Endothelial cell (in vitro differentiated cells): ENCODE measurements at regions not wholly inside any gene's neighbourhood (a gene's known extent, or its start where the extent isn't known, plus 50 kb on each side); places are given as distances from the start of the nearest gene placed in this dataset.

Experiments
- DNase-seq: peaks from one replicate; pipeline ENCODE4 v3.0.0; 2021; ENCODE audit warnings: low spot score
- H3K27ac Mint-ChIP-seq: one replicate; pipeline ENCODE4 v1.8.0; 2021; ENCODE audit warnings: mixed read lengths, inconsistent platforms; ENCODE audit not compliant: unreplicated experiment
- H3K27me3 Mint-ChIP-seq: one replicate; pipeline ENCODE4 v1.8.0; 2021; ENCODE audit warnings: mild to moderate bottlenecking, moderate library complexity, mixed read lengths, inconsistent platforms; ENCODE audit not compliant: unreplicated experiment
- H3K36me3 Mint-ChIP-seq: one replicate; pipeline ENCODE4 v1.8.0; 2021; ENCODE audit warnings: mild to moderate bottlenecking, low read depth, mixed read lengths, inconsistent platforms; ENCODE audit not compliant: unreplicated experiment
- H3K4me1 Mint-ChIP-seq: one replicate; pipeline ENCODE4 v1.8.0; 2021; ENCODE audit warnings: mild to moderate bottlenecking, mixed read lengths, inconsistent platforms; ENCODE audit not compliant: unreplicated experiment
- H3K4me3 Mint-ChIP-seq: one replicate; pipeline ENCODE4 v1.8.0; 2021; ENCODE audit warnings: mild to moderate bottlenecking, mixed read lengths, inconsistent platforms; ENCODE audit not compliant: unreplicated experiment
- H3K9me3 Mint-ChIP-seq: one replicate; pipeline ENCODE4 v1.8.0; 2021; ENCODE audit warnings: mixed read lengths, inconsistent platforms; ENCODE audit not compliant: unreplicated experiment
- CTCF ChIP-seq: fragments of 200-600 bp; sonication (generic); IDR thresholded peaks from one replicate; pipeline ENCODE4 v1.5.0; 2021; ENCODE audit warnings: antibody characterized with exemption; ENCODE audit not compliant: unreplicated experiment

GRCh38 chr2:71767663-71768062, 314.3 kb downstream of the DYSF start:
- no peak for TF ChIP-seq CTCF
- no peak overlapping the region for H3K4me3 Mint-ChIP-seq
- no peaks in the 10 kb centered on the region for H3K4me1 Mint-ChIP-seq
- H3K36me3 Mint-ChIP-seq, result no peaks in the 10 kb centered on the region
- H3K9me3 Mint-ChIP-seq, result peaks cover 5% of the 10 kb centered on the region
- no peak for DNase-seq
- H3K27ac Mint-ChIP-seq, result no peak overlapping the region
- no peaks in the 10 kb centered on the region for H3K27me3 Mint-ChIP-seq

GRCh38 chr2:71759060-71759459, 305.7 kb downstream of the DYSF start:
- no peak overlapping the region for H3K27ac Mint-ChIP-seq
- no peaks in the 10 kb centered on the region for H3K4me1 Mint-ChIP-seq
- no peak for TF ChIP-seq CTCF
- no peaks in the 10 kb centered on the region for H3K9me3 Mint-ChIP-seq
- no peaks in the 10 kb centered on the region for H3K36me3 Mint-ChIP-seq
- H3K4me3 Mint-ChIP-seq, result no peak overlapping the region
- DNase-seq, result no peak
- no peaks in the 10 kb centered on the region for H3K27me3 Mint-ChIP-seq

GRCh38 chr2:71757351-71757750, 304.0 kb downstream of the DYSF start:
- no peaks in the 10 kb centered on the region for H3K4me1 Mint-ChIP-seq
- no peak overlapping the region for H3K4me3 Mint-ChIP-seq
- no peaks in the 10 kb centered on the region for H3K9me3 Mint-ChIP-seq

GRCh38 chr2:71756280-71756906, 303.0 kb downstream of the DYSF start:
- Mint-ChIP-seq H3K36me3 (no peaks in the 10 kb centered on the region), H3K4me3 (no peak overlapping the region), H3K9me3 (no peaks in the 10 kb centered on the region), H3K27ac (no peak overlapping the region), H3K27me3 (no peaks in the 10 kb centered on the region), H3K4me1 (no peaks in the 10 kb centered on the region)
- TF ChIP-seq CTCF, result no peak
- DNase-seq, result no peak

More at GRCh38 chr2:71757351-71757750, 304.0 kb downstream of the DYSF start:
- H3K36me3 Mint-ChIP-seq, result no peaks in the 10 kb centered on the region
- no peak for TF ChIP-seq CTCF
- H3K27ac Mint-ChIP-seq, result no peak overlapping the region
- no peak for DNase-seq
- H3K27me3 Mint-ChIP-seq, result no peaks in the 10 kb centered on the region

- Mint-ChIP-seq H3K27ac (no peak overlapping the region), H3K4me3 (no peak overlapping the region), H3K27me3 (no peaks in the 10 kb centered on the region), H3K4me1 (peaks cover 3% of the 10 kb centered on the region), H3K9me3 (no peaks in the 10 kb centered on the region), H3K36me3 (no peaks in the 10 kb centered on the region)
- no peak for DNase-seq
- no peak for TF ChIP-seq CTCF
Measured at GRCh38 chr2:71751590-71751989, 298.2 kb downstream of the DYSF start.
